Fibroblast of skin of back (primary cell): ENCODE measurements at regions not wholly inside any gene's neighbourhood (a gene's known extent, or its start where the extent isn't known, plus 50 kb on each side); places are given as distances from the start of the nearest gene placed in this dataset.

Experiments
- DNase-seq: peaks from one replicate; pipeline ENCODE4 v3.0.0-alpha.2; 2013

DNA sequence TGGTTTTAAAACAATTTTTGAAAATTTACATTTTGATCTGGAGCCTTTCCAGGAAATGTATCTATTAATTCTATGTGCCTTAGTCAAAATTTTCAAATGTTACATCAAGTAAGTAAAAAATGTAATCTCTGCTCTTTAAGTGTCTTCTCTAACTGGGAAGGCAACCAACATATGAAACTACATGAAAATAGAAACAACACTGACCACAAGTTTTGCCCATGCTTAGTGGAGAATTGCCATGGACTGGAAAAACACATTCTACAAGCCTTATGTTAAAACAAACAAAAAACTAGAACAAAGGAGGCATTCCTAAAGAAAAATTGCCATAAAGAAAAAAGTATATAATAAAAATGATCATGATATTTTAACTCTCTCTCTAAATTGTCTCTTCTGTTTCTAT, 75.9 kb upstream of the SPRED1 start:
- peak; percentile 12 for DNase-seq

DNA sequence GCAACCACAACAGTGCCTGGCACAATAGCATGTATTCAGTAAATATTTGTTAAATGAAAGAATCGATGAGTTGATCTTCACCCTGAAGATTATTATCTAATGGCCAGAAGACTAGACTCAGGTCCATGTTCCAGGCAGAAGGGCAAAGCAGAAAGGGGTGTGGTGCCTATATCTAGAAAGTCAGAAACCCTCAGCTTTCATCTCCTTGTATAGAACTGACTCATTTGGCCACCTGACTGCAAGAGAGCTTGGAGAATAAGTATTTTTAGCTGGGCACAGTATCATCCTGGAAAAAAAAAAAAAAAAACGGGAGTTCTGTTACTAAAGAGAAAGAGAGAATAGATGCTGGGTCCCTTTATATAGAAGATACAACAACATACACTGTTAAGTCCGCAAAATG, 69.7 kb upstream of the SPRED1 start:
- no peak for DNase-seq

DNA sequence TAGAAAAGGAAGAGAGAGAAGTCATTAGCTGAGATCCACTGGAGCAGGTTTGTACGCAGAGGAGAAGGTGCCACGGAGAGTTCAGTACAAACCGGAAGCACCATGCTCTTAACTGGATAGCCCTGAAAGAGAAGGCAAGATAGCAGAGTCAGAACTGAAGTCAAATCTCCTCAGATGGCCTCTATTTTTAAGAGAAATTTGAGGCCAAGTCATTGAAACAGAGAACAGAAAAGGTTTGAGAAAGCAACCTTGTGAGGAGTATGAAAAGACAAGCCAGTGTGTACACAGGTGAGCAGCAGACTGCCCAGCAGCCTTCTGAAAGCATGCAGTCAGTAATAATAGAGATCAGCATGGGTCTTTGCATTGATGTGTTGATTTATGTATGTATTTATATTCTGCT, 66.1 kb upstream of the SPRED1 start:
- DNase-seq, result no peak

DNA sequence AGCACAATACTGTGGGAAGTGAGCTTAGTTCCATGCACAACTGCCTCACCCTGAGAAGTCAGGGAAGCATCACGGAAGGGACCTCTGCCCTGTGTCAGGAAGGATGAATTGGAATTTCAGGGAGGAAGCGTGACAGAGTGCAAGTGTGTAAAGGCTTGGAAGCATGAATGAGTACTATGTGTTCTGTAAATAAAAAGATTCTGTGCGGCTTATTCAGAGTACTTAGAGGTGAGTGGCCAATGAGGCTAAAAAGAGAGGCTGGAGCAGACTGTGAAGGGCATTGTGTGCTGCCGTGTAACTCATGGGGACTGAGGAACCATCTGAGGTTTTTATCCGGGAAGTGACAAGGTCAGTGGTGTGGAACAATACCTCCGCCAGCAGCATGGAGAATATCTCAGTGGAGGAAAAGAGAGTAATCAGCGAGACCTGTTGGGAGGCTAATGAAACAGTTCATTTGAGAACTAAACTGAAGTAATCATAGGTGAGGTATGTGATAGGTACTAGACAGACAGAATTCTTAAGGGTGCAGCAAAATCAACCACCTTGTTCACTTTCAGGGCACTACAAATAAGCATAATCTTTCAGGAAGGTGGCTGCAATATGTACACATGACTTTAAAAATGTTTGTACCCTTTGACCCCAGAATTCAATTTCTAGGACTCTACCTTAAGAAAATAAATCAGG, 64.9 kb upstream of the SPRED1 start:
- no peak for DNase-seq

DNA sequence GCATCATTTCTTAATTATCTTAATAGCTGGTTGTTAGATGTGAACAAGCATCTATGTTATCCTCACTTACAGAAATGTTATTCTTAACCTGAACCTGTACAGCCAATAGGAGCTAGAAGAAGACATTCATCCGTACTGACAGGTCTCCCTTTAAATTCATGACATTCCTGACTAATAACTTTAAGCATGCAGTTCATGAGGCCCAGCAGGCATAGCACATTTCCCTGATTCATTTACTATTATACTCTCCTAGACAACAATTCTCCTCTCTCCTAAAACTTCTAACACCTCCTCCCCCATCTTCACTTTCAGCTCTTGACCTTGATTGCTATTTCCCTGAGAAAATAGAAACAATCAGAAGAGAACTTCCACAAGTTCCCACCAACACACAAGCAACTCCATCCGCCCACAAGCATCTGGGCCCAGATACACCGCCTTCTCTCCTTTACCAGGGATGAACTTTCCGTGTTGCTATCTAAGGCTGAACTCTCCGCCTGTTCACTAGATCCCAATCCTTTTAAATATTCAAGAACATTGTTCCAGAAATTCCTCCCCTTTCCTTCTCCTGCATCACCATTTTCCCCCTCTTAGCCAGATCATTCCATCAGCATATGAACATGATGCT, 62.9 kb upstream of the SPRED1 start:
- DNase-seq, result peak; percentile 29

DNA sequence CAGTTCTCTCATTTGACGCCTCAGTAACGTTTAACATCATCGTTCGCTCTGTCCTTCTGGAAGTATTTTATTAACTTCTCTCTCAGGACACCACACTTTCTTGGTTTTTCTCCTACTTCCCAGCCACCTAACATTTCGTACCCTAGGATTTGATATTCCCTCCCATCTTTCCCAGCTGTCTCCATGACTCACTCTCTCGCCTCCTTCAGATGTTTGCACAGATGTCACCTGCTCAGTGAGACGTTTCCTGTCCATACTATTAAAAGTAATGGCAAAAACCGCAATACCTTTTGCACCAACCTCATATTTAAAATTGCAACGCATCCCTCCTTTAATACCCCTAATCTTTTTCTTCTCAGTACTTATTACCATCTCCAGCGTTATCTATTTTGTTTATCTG, 62.1 kb upstream of the SPRED1 start:
- DNase-seq, result no peak

DNA sequence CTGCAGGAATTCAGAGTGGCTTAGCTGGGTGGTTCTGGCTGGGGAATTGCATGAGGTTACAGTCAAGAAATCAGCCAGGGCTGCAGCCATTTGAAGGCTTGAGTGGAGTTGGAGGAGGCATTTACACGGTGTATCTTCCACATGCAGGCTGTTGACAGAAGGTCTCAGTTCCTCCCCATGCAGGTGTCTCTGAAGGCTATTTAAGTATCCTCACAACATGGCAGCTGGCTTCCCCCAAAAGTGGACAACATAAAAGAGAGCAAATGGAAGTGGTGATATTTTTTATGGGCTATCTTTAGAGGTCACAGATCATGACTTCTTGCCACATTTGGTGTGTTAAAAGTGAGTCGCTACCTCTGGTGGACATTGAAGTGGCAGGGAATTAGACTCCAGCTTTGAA, 60.1 kb upstream of the SPRED1 start:
- no peak for DNase-seq

DNA sequence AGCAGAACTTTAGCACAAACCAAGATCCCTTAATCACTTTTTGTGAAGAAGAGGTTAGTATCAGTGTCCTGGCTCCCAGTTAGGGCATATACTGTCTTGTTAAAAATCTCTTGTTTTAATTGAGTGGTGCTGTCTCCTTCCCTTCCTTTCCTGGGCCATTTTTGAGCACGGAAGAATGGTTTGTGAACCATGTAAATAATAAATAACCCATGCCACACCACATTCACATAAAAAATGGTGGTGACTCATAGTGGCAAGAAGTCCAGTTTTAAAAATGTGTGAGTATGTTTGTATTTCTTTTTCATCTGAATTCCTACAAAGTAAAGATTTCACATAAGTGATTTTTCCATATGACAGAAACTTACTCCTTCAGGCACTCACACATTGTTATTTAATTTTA, 59.1 kb upstream of the SPRED1 start:
- peak; percentile 32 for DNase-seq

DNA sequence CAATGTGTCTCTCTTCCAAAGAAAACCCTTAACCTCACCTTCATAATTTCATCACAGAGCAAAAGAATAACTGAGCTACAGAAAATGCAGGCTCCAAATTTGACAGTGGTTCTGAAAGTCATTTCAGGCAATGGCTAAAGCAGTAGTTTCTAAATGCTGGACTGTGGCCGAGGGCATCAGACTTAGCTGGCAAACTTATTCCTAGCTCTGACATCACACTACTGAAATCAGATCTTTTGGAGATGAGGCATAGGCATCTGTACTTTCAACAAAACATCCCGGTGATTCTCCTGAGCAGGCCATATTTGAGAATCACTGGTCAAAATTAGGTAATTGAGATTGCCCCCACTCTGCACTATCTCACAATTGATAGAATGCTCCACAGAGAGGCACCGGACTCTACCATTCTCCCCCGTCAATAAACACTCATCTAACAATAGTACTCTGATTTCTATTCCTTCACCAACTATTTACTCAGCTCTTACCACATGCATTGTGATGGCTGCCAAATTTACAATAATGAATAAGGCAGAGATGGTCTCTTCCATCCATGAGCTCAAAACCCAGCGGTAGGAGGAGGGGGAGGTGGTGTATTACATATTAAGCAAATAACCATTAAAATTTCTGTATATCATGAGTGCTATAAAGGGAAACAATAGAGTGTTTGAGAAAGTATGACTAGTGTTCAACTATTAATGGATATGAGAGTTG, 57.3 kb upstream of the SPRED1 start:
- no peak for DNase-seq

DNA sequence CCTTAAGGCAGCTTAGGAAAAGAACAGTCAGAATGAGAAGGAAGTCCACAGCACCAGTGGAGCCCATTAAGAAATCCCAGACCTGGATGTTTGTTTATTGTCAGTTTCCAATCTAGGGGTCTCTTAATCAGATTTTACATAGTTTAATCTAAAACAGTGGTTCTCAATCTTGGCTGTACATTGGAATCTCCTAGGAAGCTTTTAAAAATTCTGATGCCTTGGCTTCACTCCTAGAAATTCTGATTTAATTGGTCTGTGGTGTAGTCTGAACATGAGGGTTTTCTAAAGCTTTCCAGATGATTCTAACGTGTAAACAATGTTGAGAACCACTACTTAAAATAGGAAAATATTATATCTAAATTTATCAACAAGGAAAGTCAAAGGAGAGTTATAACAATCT, 56.6 kb upstream of the SPRED1 start:
- no peak for DNase-seq

DNA sequence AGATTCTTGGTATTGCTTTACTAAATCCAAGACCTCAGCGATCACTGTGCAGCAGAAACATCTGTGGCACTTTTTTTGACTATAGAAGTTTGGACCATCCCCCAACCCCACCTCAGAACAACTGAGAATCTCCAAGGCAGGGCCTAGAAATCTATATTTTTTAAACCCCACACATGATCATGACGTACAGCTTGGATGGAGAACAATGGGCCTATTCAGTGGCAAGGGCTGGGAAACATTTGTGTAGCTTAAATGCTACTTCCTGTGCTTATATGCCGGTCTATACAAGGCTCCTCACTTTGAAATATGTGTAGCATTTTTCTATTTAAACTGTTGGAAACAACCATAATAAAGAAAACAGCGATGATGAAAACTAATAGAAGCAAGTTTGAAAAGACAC, 55.1 kb upstream of the SPRED1 start:
- no peak for DNase-seq

DNA sequence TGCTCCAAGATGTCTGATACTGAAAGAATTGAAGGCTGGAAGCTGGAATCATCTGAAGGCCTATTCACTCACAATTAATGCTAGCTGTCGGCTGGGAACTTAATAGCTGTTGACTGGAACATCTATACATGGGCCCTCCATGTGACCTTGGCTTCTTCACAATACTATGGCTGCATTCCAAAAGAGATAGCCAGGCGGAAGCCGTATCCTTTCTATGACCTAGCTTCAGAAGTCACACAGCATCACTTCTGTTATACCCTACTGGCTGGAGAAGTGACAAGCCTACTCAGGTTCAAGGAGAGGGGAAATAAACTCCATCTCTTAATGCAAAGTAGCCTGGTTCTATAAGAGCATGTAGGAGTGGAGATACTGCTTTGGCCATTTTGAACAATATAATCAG, 50.9 kb upstream of the SPRED1 start:
- no peak for DNase-seq

DNA sequence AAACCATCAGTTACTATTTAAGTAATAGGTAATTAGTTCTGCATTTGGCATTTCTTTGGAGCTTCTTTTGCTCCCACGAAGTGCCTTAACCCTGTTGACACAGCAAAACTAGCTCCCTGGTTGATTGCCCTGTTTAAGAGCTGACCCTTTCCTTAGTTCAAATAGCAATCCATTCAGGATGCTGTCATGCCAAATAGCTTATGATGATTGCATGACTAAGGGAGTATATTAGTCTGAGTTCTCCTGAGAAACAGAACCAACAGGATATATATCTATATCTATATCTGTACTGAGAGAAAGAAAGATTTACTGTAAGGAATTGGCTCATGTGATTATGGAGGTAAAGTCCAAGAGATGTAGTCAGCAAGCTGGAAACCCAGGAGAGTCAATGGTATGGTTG, 50.3 kb upstream of the SPRED1 start:
- no peak for DNase-seq
